TTC549 (cell line): ENCODE measurements at regions not wholly inside any gene's neighbourhood (a gene's known extent, or its start where the extent isn't known, plus 50 kb on each side); places are given as distances from the start of the nearest gene placed in this dataset.

Experiments
- FAIRE-seq: peaks from 2 replicates; lab custom pipeline; 2012; peaks lifted over from hg19 to GRCh38; lab: Jason Lieb, UNC

GRCh38 chr4:123940604-123941003 lies 544.0 kb downstream of the SPRY1 start:
- no peak for FAIRE-seq

DNA sequence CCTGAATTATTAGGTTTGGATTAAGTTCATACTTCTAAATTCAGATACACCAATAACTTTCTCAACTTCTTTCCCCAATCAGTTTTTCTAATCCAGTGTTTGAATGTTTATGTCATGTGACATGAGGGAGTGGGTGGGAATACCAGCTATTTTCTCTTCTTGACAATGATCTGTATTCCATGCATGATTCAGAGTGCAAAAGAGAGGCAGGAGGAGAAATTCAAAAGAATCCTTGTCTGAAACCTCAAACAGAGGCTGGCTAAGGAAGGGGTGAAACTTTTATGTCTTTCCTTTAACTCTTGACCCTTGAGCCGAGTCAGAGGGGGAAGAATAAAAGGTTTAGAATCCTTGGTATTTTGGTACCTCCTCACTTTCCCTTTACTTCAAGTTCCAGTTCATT lies 544.7 kb downstream of the SPRY1 start:
- no peak for FAIRE-seq

GRCh38 chr4:123943976-123944375 lies 547.4 kb downstream of the SPRY1 start:
- no peak for FAIRE-seq

GRCh38 chr4:123945301-123945700 lies 548.7 kb downstream of the SPRY1 start:
- FAIRE-seq, result no peak

DNA sequence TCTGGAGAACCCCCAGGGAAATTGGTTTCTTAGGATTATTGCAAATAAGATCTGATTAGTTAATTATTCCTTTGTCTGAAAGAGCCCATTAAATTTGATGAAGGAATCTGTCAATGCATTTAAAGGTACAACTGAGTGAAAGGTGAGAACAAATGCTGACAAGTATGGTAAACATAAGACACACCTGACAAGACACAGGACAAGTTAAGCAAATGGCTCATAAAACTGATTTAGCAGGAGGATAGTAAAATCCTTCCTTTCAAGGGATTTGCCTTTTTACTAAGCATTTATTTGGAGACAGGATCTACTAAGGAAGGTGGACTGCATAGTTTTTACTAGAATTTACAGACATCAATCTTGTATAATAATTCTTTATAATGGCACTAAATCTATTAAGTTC lies 553.9 kb downstream of the SPRY1 start:
- FAIRE-seq, result no peak

DNA sequence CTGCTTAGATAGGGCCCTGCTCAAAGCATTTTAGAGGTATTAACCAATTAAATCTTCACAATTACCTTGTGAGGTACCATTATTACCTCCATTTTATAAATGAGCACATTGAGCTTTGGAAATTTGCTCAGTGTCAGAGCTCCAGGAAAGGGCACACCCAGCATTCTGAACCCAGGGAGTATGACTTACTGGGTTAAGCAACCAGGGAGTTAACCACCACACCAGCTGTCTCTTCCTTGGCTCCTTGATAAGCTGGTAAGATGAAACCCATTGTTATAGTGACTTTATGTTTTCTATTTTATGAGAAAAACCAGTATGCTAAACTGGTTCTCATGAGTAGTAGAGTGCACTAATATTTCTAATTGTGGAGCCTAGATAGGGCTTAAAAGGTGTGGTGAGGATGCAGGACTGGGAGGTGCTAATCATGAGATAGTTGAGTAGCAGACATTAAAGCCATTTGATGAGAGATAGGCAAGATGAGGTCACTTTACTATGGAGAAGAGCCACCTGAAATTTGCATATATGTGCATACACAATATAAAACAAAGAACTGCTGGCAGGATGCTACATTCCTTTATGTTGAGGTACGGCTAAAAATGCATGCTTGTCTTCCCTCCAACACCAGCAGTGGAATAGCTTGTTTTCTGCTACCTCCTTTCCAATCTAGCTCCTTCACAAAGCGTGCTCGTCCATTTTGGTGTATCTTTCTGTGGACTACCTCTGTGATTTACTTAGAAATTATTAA lies 556.1 kb downstream of the SPRY1 start:
- no peak for FAIRE-seq

GRCh38 chr4:123953566-123953965 lies 557.0 kb downstream of the SPRY1 start:
- no peak for FAIRE-seq

GRCh38 chr4:123954220-123954619 lies 557.6 kb downstream of the SPRY1 start:
- no peak for FAIRE-seq

GRCh38 chr4:123955167-123955800 lies 558.7 kb downstream of the SPRY1 start:
- FAIRE-seq, result no peak

DNA sequence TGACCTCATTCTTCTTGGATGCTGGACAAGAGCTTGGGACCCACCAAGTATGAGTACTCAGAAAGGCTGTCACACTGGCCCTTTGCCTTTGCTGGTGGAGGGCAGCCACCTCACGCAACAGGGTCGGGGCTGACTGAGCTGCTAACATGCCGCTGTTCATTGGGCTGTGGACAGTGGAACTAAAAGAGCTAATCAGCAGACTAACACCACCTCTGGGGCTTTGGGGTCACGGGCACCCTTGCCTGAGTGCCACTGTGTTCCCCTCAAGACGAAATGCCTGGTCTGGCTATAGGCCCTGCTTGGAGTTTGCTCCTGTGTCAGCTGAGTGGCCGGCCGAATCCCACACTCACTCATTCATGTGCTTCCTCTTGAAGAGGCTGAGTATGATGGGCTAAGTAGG lies 559.6 kb downstream of the SPRY1 start:
- no peak for FAIRE-seq

DNA sequence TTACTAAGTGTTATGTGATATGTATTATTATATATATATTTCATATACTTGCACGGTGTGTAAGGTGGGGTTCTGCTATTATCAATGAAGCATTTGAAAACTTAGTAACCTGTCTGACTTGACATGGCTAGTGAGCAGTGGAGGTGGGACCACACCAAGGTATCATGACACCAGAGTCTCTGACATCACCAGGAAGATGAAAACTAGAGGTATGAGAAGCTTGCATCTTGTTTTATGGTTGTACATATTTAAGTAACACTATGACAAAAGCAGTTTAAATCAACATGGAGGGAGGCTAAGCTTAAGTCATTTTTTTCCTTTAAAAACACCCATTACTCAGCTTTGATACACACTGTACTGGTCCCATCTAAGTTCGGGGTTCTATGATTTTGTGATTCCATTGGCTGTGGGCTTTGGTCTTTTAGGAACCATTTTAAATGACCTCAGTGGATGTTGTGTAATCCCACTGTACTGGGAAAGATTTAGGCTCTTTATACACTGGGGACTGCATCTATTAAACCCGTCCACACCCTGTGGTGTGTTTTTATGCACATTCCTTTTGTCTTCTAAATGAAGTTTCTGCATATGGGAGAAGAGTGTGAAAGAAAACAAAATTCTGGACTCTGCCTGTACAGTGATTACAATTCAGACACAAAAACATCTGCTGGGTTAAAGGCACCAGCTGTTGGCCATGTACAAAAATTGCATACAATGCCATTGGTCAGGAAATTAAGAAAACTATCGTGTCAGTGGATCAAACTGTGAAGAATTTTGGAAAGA lies 570.6 kb downstream of the SPRY1 start:
- FAIRE-seq, result no peak

GRCh38 chr4:123972031-123972430 lies 575.4 kb downstream of the SPRY1 start:
- FAIRE-seq, result no peak

DNA sequence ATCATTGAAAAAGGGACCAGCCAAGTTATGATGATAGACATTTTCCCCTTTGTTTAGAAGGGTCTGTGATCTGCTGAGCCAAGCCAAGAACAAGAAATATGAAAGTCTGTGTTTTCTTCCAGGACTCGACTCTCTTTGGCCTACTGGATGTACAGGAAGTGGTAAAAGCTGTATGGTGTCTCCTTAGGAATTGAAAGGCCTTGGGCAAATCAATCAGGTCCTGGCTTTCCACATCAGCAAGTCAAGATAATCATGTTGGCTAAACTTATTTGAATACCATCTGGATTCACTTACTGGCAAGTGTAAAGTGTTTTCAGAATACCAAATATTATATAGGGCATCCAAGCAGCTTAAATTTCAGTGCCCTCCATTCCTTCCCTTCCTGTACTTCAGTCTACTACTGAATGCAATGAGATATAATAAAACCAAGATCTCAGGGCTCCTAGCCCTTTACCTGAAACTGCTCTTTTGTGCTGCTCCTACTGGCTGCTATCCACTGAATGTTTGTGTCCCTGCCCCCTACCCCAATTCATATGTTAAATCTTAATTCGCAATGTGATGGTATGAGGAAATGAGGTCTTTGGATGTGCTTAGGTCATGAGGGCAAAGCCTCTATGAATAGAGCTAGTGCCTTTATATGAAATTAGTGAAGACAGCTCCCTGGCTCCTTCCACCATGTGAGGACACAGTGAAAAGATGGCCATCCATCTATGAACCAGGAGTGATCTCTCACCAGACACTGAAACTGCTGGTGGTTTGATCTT lies 578.0 kb downstream of the SPRY1 start:
- no peak for FAIRE-seq

GRCh38 chr4:123976285-123976684 lies 579.7 kb downstream of the SPRY1 start:
- no peak for FAIRE-seq

DNA sequence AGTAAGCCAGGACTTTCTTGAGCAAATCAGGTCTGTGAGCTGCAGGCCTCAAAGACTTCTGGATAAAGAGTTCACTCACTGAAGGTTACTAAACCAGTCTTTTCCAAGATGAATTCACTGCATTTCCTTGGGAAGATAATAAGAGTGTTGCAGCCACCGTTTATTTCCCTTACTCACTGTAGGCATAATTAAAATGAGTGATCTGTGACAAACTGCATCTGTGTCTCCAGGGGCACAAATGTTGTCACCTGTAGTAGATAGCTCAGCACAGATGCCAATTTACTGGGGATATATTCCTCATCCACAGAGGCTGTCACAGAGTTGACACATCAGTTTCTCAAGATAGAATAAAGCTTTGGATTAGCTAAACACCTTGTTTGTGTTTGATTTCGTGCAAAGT lies 580.2 kb downstream of the SPRY1 start:
- FAIRE-seq, result no peak

- no peak for FAIRE-seq
Observed at GRCh38 chr4:123977641-123978081, 581.1 kb downstream of the SPRY1 start.

DNA sequence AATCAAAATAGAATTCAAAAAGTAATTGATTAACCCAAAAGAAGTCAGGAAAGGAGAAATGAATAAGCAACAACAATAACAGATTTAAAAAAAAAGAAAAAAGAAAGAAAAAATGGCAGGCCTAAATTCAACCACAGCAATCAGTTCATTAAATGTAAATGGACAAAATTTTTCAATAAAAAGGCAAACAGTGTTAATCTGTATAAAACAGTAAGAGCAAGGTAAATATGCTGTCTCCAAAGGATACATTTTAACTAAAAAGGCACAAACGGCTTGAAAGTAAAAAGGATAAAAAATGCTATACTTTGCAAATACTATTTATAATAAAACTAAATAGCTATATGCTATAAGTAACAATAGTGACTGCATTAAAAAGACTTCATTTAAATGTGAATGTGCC lies 582.0 kb downstream of the SPRY1 start:
- FAIRE-seq, result no peak

GRCh38 chr4:123980736-123981300 lies 584.2 kb downstream of the SPRY1 start:
- no peak for FAIRE-seq

DNA sequence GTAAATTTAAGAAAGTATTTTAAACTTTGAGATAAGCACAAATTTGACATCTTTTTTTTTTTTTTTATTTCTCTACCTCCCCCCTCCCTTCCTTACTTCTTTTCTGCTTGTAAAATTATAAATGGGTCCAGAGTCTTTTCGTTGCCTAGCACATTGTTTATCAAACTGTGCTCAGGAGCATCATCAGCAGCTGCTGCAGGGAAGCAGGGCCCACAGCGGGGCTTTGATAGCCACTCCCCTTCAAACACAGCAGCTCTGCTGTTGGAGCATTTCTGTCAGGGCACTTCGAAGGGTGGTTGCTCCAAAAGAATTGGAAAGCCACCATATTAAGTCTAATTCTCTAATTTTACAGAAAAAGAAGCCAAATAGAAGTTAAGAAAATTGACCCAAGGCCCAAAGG lies 588.3 kb downstream of the SPRY1 start:
- FAIRE-seq, result no peak

DNA sequence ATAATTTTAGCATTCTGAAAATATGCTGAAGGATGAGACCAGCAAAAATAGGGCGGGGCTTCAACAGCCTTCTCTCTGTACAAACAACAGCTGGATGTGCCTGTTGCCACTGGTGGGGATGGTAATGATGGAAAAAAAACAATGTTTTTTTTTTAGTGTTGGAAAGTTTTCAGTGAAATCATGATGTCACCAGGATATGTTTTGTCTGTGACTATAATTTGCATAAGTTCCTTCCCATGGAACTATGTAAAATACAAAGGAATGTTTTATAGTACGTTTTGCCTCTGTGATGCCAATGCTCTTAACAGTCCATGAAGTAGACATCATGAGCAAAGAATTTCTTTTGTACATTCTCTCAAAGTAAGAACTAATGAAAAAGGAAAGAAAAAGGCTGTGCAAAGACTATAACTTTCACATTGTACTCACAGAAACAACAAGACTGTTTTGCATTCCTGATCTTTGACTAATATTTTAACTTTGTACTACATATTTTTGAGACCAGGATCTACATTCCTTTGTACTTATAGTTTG lies 589.7 kb downstream of the SPRY1 start:
- no peak for FAIRE-seq

- FAIRE-seq, result no peak
Observed at GRCh38 chr4:123987408-123987807, 590.8 kb downstream of the SPRY1 start.

DNA sequence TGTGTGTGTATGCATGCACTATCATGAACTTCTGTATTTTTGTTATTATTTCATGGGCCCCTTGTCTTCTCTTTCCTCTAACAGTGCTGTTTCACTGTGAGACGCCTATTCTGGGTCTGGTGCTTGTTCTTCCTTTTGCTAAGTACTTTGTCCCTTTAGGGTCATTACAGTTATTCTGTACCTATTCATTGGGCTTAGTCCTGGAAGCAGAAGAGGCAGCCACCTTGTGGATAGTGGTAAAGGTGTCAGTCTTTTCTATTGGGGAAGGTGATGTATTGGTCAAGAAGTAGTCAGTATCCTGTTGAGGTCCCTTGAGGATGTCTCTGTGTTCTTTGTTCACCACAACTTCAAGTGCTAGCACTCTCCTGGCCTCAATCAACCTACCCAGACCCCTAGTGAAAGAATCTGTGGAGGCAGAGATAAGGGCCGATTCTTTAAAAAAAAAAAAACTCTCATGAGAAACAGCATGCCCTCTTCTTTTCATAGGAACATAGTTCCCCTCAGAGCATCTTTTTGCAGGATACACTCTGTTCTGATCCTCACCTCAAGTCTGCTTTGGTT lies 593.8 kb downstream of the SPRY1 start:
- no peak for FAIRE-seq
